ENCODE measurements at regions not wholly inside any gene's neighbourhood (a gene's known extent, or its start where the extent isn't known, plus 50 kb on each side); places are given as distances from the start of the nearest gene placed in this dataset.

DNA sequence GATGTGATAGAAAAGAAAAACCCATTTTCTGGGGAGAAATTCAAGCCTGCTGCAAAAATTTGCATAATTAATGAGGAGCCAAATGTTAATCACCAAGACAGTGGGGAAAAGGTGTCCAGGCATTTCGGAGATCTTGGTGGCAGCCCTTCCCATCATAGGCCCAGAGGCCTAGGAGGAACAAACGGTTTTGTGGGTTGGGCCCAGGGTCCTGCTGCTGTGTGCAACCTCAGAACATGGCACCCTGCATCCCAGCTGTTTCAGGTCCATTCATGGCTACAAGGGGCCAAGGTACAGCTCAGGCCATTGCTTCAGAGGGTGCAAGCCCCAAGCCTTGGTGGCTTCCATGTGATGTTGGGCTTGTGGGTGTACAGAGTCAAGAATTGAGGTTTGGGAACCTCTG is 189.8 kb upstream of the IMPG1 start:
- ChIA-PET CTCF (ENCODE audit: partially characterized antibody) (no interaction called here), POLR2A (ENCODE audit: partially characterized antibody) (no interaction called here)
- Histone ChIP-seq H3K27ac (ENCODE audit: low read depth, low read length) (no peak overlapping the region), H4K5ac (ENCODE audit: insufficient read length, low read depth, low read length) (no peak overlapping the region), H2AK5ac (ENCODE audit: low read depth, low read length) (no peak overlapping the region), H4K8ac (ENCODE audit: extremely low read depth, insufficient read depth, low read length) (no peak overlapping the region), H2BK120ac (replicated peaks; ENCODE audit: low read depth, low read length) (no peak overlapping the region), H2BK12ac (ENCODE audit: low read depth, low read length) (no peak overlapping the region), H3K79me2 (ENCODE audit: control insufficient read depth in 1 of 2, insufficient read depth in 2 of 2, low read length in 2 of 2) (no peaks in the 10 kb centered on the region), H2AFZ (ENCODE audit: low read length) (no peak overlapping the region), H3K4ac (replicated peaks; ENCODE audit: insufficient read length, low read depth, low read length) (no peak overlapping the region), H3K18ac (ENCODE audit: extremely low read depth, low read length) (no peak overlapping the region), H3K27me3 (replicated peaks in 1 of 4; ENCODE audit: control insufficient read depth in 3 of 4, extremely low read depth in 1 of 4, insufficient read depth in 3 of 4, low read length in 3 of 4) (no peaks in the 10 kb centered on the region), H2BK15ac (ENCODE audit: low read length) (no peak overlapping the region), H4K20me1 (replicated peaks in 1 of 2; ENCODE audit: control insufficient read depth in 1 of 2, insufficient read depth in 2 of 2, low read length in 2 of 2) (no peaks in the 10 kb centered on the region), H3K36me3 (ENCODE audit: control insufficient read depth in 2 of 4, insufficient read depth in 4 of 4, low read length in 3 of 4) (peaks cover 0 to 5% (median 1%) of the 10 kb centered on the region in 4 experiments; a peak in 2 of 8 replicates), H2BK20ac (ENCODE audit: low read length) (no peak overlapping the region), H3K4me3 (ENCODE audit: extremely low read depth in 1 of 4, insufficient read depth in 2 of 4, low read depth in 3 of 4, low read length in 4 of 4) (no peak overlapping the region), H4K91ac (replicated peaks; ENCODE audit: insufficient read length, low read length) (no peak overlapping the region), H3K23me2 (ENCODE audit: low read depth, low read length) (no peaks in the 10 kb centered on the region), H3K23ac (ENCODE audit: insufficient read length) (no peak overlapping the region), H3K4me1 (replicated peaks in 1 of 4; ENCODE audit: control insufficient read depth in 3 of 4, insufficient read depth in 4 of 4, low read length in 3 of 4) (no peaks in the 10 kb centered on the region), H3K9me3 (ENCODE audit: insufficient read depth in 2 of 2, low read depth in 1 of 2, low read length in 1 of 2) (peaks cover 26 to 42% of the 10 kb centered on the region in 2 experiments), H3K79me1 (ENCODE audit: low read depth, low read length) (no peaks in the 10 kb centered on the region), H3K9ac (replicated peaks in 1 of 4; ENCODE audit: extremely low read depth in 1 of 4, low read depth in 3 of 4, low read length in 3 of 4) (no peak overlapping the region), H3K4me2 (ENCODE audit: insufficient read depth in 1 of 2, low read depth in 2 of 2, low read length in 2 of 2) (no peak overlapping the region), H3K56ac (replicated peaks; ENCODE audit: insufficient read length, low read depth, low read length) (no peak overlapping the region), H3K14ac (ENCODE audit: insufficient read length) (no peak overlapping the region), H2BK5ac (ENCODE audit: low read depth, low read length) (no peak overlapping the region)
- no peak for DNase-seq (ENCODE audit: low read depth in 1 of 2, low spot score in 2 of 2)
- FAIRE-seq, result no peak
- WGBS, 2 experiments (ENCODE audit: extremely low coverage in 1 of 2, insufficient coverage in 1 of 2, insufficient read length in 1 of 2, insufficient replicate concordance in 2 of 2, low coverage in 1 of 2, low lambda C conversion rate in 2 of 2, missing lambda C conversion rate in 1 of 2), result 91% methylated on average over 2 of the region's 2 CpGs; no CpG with 5 or more reads in 1 of the 2 experiments
- TF ChIP-seq KDM1A (IDR thresholded peaks at IDR 0.05; ENCODE audit: borderline replicate concordance, low read length) (no peak), CBX5 (IDR thresholded peaks at IDR 0.05; ENCODE audit: low read depth, low read length) (no peak), ZNF274 (IDR thresholded peaks at IDR 0.05; ENCODE audit: borderline replicate concordance, extremely low read depth, low read length) (no peak), SP4 (IDR thresholded peaks at IDR 0.05; ENCODE audit: low read length) (no peak), SIX5 (IDR thresholded peaks at IDR 0.05; ENCODE audit: low read depth, low read length) (no peak), KDM4A (IDR thresholded peaks at IDR 0.05; ENCODE audit: low read depth, low read length, severe bottlenecking) (no peak), MAFK (IDR thresholded peaks at IDR 0.05; ENCODE audit: low read depth, low read length) (no peak), RBBP5 (IDR thresholded peaks at IDR 0.05; ENCODE audit: borderline replicate concordance, low read depth, low read length) (no peak), CEBPB (IDR thresholded peaks at IDR 0.05; ENCODE audit: low read depth, low read length) (no peak), GABPA (IDR thresholded peaks at IDR 0.05; ENCODE audit: borderline replicate concordance, insufficient read depth, low read length) (no peak), FOSL1 (IDR thresholded peaks at IDR 0.05; ENCODE audit: insufficient read depth, low read depth, low read length) (no peak), POU5F1 (IDR thresholded peaks at IDR 0.05; ENCODE audit: low read depth, low read length) (no peak)
- TF ChIP-seq, protein P1, sequence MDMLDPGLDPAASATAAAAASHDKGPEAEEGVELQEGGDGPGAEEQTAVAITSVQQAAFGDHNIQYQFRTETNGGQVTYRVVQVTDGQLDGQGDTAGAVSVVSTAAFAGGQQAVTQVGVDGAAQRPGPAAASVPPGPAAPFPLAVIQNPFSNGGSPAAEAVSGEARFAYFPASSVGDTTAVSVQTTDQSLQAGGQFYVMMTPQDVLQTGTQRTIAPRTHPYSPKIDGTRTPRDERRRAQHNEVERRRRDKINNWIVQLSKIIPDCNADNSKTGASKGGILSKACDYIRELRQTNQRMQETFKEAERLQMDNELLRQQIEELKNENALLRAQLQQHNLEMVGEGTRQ (IDR thresholded peaks at IDR 0.05; ENCODE audit: low read length), result no peak
- TF ChIP-seq, protein P2, sequence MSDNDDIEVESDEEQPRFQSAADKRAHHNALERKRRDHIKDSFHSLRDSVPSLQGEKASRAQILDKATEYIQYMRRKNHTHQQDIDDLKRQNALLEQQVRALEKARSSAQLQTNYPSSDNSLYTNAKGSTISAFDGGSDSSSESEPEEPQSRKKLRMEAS (IDR thresholded peaks at IDR 0.05), result no peak
